Skeletal muscle satellite cell (primary cell): ENCODE measurements at regions not wholly inside any gene's neighbourhood (a gene's known extent, or its start where the extent isn't known, plus 50 kb on each side); places are given as distances from the start of the nearest gene placed in this dataset.
"Not testable (repeated sequence)": the region's sequence is repeated elsewhere in the genome, so short reads cannot be mapped to it uniquely, and the experiment has no call there.

Experiments used
- H3K27me3 ChIP-seq: 2 replicates; pipeline ENCODE4 v1.7.0; 2013; ENCODE audit warnings: low read length; ENCODE audit not compliant: control insufficient read depth, insufficient read depth
- H3K36me3 ChIP-seq: 2 replicates; pipeline ENCODE4 v1.7.0; 2013; ENCODE audit warnings: mild to moderate bottlenecking, control low read depth, low read length; ENCODE audit not compliant: insufficient read depth
- H3K4me1 ChIP-seq: 2 replicates; pipeline ENCODE4 v1.7.0; 2013; ENCODE audit warnings: low read length; ENCODE audit not compliant: control insufficient read depth, insufficient read depth
- H3K4me2 ChIP-seq: 2 replicates; pipeline ENCODE4 v1.7.0; 2013; ENCODE audit warnings: mild to moderate bottlenecking, low read length
- H3K4me3 ChIP-seq: 2 replicates; pipeline ENCODE4 v1.7.0; 2013; ENCODE audit warnings: low read length
- H3K9ac ChIP-seq: 2 replicates; pipeline ENCODE4 v1.7.0; 2013; ENCODE audit warnings: mild to moderate bottlenecking, low read depth, low read length, moderate library complexity
- H3K9me3 ChIP-seq: replicated peaks from 2 replicates; pipeline ENCODE4 v1.7.0; 2013; ENCODE audit warnings: mild to moderate bottlenecking, control low read depth, low read length

DNA sequence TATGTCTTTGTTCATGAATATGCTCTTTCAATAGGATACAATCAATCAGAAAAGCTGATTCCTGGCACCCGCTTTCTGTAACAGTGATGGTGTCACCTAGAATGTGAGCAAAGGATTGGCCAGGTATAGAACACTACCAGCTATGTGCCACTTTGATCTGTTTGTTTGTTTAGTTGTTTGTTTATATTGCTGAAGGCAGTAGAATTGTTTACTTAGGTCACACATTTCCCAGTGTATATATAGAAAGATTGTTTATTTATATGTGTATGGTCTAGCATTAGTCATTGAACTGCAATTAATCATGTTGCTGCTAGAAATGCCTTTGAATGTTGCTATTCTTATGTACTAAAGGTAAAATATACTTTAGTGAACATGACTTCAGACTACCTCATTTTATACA, 1678.6 kb upstream of the CELF4 start:
- H3K9ac ChIP-seq, result no peak overlapping the region
- H3K9me3 ChIP-seq, result no peaks in the 10 kb centered on the region
- H3K4me3 ChIP-seq, result no peak overlapping the region
- no peaks in the 10 kb centered on the region for H3K36me3 ChIP-seq
- no peaks in the 10 kb centered on the region for H3K27me3 ChIP-seq
- no peaks in the 10 kb centered on the region for H3K4me1 ChIP-seq
- no peak overlapping the region for H3K4me2 ChIP-seq

- Histone ChIP-seq H3K9ac (no peak overlapping the region), H3K4me1 (no peaks in the 10 kb centered on the region), H3K9me3 (no peaks in the 10 kb centered on the region), H3K4me2 (no peak overlapping the region), H3K4me3 (no peak overlapping the region), H3K27me3 (no peaks in the 10 kb centered on the region), H3K36me3 (no peaks in the 10 kb centered on the region)
These were observed 1675.9 kb upstream of the CELF4 start for GRCh38 chr18:39241534-39241933.

GRCh38 chr18:39238981-39239660, 1673.5 kb upstream of the CELF4 start:
- H3K9ac ChIP-seq, result no peak overlapping the region
- H3K4me2 ChIP-seq, result no peak overlapping the region
- no peaks in the 10 kb centered on the region for H3K36me3 ChIP-seq
- no peaks in the 10 kb centered on the region for H3K27me3 ChIP-seq
- no peaks in the 10 kb centered on the region for H3K4me1 ChIP-seq
- no peaks in the 10 kb centered on the region for H3K9me3 ChIP-seq
- H3K4me3 ChIP-seq, result no peak overlapping the region

DNA sequence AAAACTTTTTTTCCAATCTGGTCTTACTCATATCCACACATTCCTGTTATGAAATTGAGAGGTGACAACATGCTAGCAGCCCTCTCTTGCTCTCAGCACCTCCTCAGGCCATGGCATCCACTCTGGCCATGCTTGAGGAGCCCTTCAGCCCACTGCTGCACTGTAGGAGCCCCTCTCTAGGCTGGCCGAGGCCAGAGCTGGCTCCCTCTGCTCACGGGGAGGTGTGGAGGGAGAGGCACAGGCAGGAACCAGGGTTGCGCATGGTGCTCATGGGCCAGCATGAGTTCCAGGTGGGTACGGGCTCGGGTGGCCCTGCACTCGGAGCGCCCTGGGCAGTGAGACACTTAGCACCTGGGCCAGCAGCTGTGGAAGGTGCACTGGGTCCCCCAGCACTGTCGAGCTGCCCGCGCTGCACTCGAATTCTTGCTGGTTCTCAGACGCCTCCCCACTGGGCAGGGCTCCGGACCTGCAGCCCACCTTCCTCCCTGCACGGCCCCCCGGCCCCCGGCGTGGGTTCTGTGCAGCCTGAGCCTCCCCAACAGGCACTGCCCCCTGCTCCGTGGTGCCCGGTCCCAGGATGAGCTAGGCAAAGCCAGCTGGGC, 1669.6 kb upstream of the CELF4 start:
- no peaks in the 10 kb centered on the region for H3K27me3 ChIP-seq
- H3K9ac ChIP-seq, result no peak overlapping the region
- H3K4me1 ChIP-seq, result no peaks in the 10 kb centered on the region
- H3K36me3 ChIP-seq, result no peaks in the 10 kb centered on the region
- H3K4me2 ChIP-seq, result no peak overlapping the region
- H3K9me3 ChIP-seq, result no peaks in the 10 kb centered on the region
- H3K4me3 ChIP-seq, result no peak overlapping the region

- H3K9me3 ChIP-seq, result no peaks in the 10 kb centered on the region
- no peaks in the 10 kb centered on the region for H3K36me3 ChIP-seq
- no peaks in the 10 kb centered on the region for H3K4me1 ChIP-seq
- no peak overlapping the region for H3K4me3 ChIP-seq
- no peaks in the 10 kb centered on the region for H3K27me3 ChIP-seq
- no peak overlapping the region for H3K9ac ChIP-seq
- H3K4me2 ChIP-seq, result no peak overlapping the region
These were observed 1667.3 kb upstream of the CELF4 start for GRCh38 chr18:39232937-39233336.

GRCh38 chr18:39232490-39232889, 1666.9 kb upstream of the CELF4 start:
- Histone ChIP-seq H3K4me3 (no peak overlapping the region), H3K9ac (no peak overlapping the region), H3K36me3 (no peaks in the 10 kb centered on the region), H3K9me3 (no peaks in the 10 kb centered on the region), H3K4me1 (no peaks in the 10 kb centered on the region), H3K4me2 (no peak overlapping the region), H3K27me3 (no peaks in the 10 kb centered on the region)

- no peaks in the 10 kb centered on the region for H3K9me3 ChIP-seq
- H3K36me3 ChIP-seq, result no peaks in the 10 kb centered on the region
- no peak overlapping the region for H3K4me2 ChIP-seq
- no peaks in the 10 kb centered on the region for H3K27me3 ChIP-seq
- H3K9ac ChIP-seq, result no peak overlapping the region
- no peaks in the 10 kb centered on the region for H3K4me1 ChIP-seq
- H3K4me3 ChIP-seq, result no peak overlapping the region
These were observed 1664.6 kb upstream of the CELF4 start for GRCh38 chr18:39230086-39230803.

- H3K4me2 ChIP-seq, H3K4me3 ChIP-seq, H3K4me1 ChIP-seq, H3K36me3 ChIP-seq, H3K27me3 ChIP-seq, H3K9ac ChIP-seq, H3K9me3 ChIP-seq: not testable (repeated sequence)
These were observed 1662.2 kb upstream of the CELF4 start for GRCh38 chr18:39227769-39228168.

GRCh38 chr18:39225373-39225772, 1659.8 kb upstream of the CELF4 start:
- Histone ChIP-seq H3K4me2 (no peak overlapping the region), H3K9me3 (no peaks in the 10 kb centered on the region), H3K27me3 (no peaks in the 10 kb centered on the region), H3K4me3 (no peak overlapping the region), H3K9ac (no peak overlapping the region), H3K36me3 (no peaks in the 10 kb centered on the region), H3K4me1 (no peaks in the 10 kb centered on the region)

GRCh38 chr18:39223283-39223682, 1657.7 kb upstream of the CELF4 start:
- Histone ChIP-seq H3K9me3 (no peaks in the 10 kb centered on the region), H3K27me3 (no peaks in the 10 kb centered on the region), H3K36me3 (no peaks in the 10 kb centered on the region), H3K9ac (no peak overlapping the region), H3K4me1 (no peaks in the 10 kb centered on the region), H3K4me3 (no peak overlapping the region), H3K4me2 (no peak overlapping the region)

DNA sequence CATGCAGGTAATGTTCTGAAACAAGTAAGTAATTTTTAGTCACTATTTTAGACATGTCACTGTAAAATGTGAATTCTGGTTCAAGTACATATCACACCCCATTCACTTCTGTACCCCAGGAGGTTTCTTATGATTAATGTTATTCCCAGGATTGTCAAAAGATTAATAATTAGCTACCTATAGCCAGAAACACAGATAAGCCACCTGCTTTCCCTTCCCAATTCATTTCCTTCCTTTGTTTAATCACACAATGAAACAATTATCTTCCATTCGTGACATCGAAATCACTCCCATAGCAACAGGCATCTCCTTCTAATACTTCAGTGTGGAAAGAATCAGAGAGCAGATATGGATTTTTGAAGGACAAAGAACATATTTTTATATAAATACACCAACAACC, 1650.3 kb upstream of the CELF4 start:
- no peaks in the 10 kb centered on the region for H3K36me3 ChIP-seq
- no peaks in the 10 kb centered on the region for H3K9me3 ChIP-seq
- H3K4me1 ChIP-seq, result no peaks in the 10 kb centered on the region
- H3K4me3 ChIP-seq, result no peak overlapping the region
- no peak overlapping the region for H3K9ac ChIP-seq
- H3K4me2 ChIP-seq, result no peak overlapping the region
- H3K27me3 ChIP-seq, result no peaks in the 10 kb centered on the region

- Histone ChIP-seq H3K4me1 (no peaks in the 10 kb centered on the region), H3K4me2 (no peak overlapping the region), H3K36me3 (no peaks in the 10 kb centered on the region), H3K9ac (no peak overlapping the region), H3K27me3 (no peaks in the 10 kb centered on the region), H3K9me3 (no peaks in the 10 kb centered on the region), H3K4me3 (no peak overlapping the region)
These were observed 1645.9 kb upstream of the CELF4 start for GRCh38 chr18:39211461-39211860.
